Sigmoid colon (tissue), 4 donors: ENCODE measurements at regions not wholly inside any gene's neighbourhood (a gene's known extent, or its start where the extent isn't known, plus 50 kb on each side); places are given as distances from the start of the nearest gene placed in this dataset.

Source experiments
- EP300 ChIP-seq, 4 donors: sonication (generic); formaldehyde crosslinking; IDR thresholded peaks; one replicate each; pipeline ENCODE4 v1.6.1; 2017; ENCODE audit warnings: antibody characterized with exemption in 4 of 4
- POLR2A ChIP-seq, 2 donors: fragments of 450-650 bp; IDR thresholded peaks; one replicate each; pipeline ENCODE4 v1.6.1; 2016; ENCODE audit warnings: antibody characterized with exemption in 2 of 2, mild to moderate bottlenecking in 2 of 2, moderate library complexity in 2 of 2
- POLR2AphosphoS5 ChIP-seq, 4 donors: sonication (generic); formaldehyde crosslinking; IDR thresholded peaks; one replicate each; pipeline ENCODE4 v1.6.1; 2017; ENCODE audit warnings: antibody characterized with exemption in 4 of 4
- TF ChIP-seq, protein P1 (sequence below), 4 experiments: fragments of 450-650 bp in 3 of 4; fragments of 200-600 bp in 1 of 4; IDR thresholded peaks; one replicate each; pipeline ENCODE4 v1.5.1; 2016 to 2019; ENCODE audit warnings: antibody characterized with exemption in 4 of 4, mild to moderate bottlenecking in 3 of 4, moderate library complexity in 2 of 4

DNA sequence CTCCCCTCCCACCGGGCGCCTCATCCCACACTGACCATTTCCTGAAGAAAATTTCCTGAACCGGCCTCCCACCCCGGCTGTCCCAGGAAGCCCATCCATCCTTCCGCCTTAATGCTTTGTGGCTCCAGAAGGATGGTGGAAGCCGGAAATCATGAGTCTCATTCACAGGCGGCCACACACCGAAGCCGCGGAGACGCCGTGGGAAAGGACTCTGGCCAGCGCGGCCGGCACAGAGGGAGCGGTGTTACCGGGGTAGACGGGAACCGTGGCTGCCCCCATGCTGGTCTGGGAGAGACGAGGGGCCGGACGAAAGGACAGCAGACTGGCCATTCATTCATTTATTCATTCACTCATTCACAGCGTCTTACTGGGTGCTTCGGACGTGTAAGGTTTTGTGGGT lies 326.8 kb downstream of the SEC14L1 start:
- TF ChIP-seq, protein P1, sequence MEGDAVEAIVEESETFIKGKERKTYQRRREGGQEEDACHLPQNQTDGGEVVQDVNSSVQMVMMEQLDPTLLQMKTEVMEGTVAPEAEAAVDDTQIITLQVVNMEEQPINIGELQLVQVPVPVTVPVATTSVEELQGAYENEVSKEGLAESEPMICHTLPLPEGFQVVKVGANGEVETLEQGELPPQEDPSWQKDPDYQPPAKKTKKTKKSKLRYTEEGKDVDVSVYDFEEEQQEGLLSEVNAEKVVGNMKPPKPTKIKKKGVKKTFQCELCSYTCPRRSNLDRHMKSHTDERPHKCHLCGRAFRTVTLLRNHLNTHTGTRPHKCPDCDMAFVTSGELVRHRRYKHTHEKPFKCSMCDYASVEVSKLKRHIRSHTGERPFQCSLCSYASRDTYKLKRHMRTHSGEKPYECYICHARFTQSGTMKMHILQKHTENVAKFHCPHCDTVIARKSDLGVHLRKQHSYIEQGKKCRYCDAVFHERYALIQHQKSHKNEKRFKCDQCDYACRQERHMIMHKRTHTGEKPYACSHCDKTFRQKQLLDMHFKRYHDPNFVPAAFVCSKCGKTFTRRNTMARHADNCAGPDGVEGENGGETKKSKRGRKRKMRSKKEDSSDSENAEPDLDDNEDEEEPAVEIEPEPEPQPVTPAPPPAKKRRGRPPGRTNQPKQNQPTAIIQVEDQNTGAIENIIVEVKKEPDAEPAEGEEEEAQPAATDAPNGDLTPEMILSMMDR (IDR thresholded peaks at IDR 0.05): no peak
- TF ChIP-seq POLR2A (IDR thresholded peaks at IDR 0.05) (no peak), EP300 (IDR thresholded peaks at IDR 0.05) (no peak), POLR2AphosphoS5 (IDR thresholded peaks at IDR 0.05) (no peak)
